Central memory CD8-positive, alpha-beta T cell (primary cell): ENCODE measurements at regions not wholly inside any gene's neighbourhood (a gene's known extent, or its start where the extent isn't known, plus 50 kb on each side); places are given as distances from the start of the nearest gene placed in this dataset.

Experiments used
- ATAC-seq: fragments of 150-1000 bp; cut with Tn5 transposase; replicated peaks from 2 replicates; pipeline ENCODE4 v1.10.0; 2022; ENCODE audit warnings: mild to moderate bottlenecking, moderate FRiP score, moderate number of reproducible peaks; ENCODE audit not compliant: poor library complexity, severe bottlenecking; ENCODE audit errors: extremely low read depth
- DNase-seq, 2 donors: peaks; one replicate each; pipeline ENCODE4 v3.0.0; 2021; ENCODE audit warnings: low spot score in 2 of 2
- H3K27ac Mint-ChIP-seq: one replicate; pipeline ENCODE4 v1.8.0; 2022; ENCODE audit warnings: low read depth, mild to moderate bottlenecking, moderate library complexity, mixed read lengths
- H3K27me3 Mint-ChIP-seq: one replicate; pipeline ENCODE4 v1.8.0; 2022; ENCODE audit warnings: mixed read lengths
- H3K36me3 Mint-ChIP-seq: one replicate; pipeline ENCODE4 v1.8.0; 2022; ENCODE audit warnings: mild to moderate bottlenecking, moderate library complexity, mixed read lengths; ENCODE audit not compliant: insufficient read depth
- H3K4me1 Mint-ChIP-seq: one replicate; pipeline ENCODE4 v1.8.0; 2022; ENCODE audit warnings: mixed read lengths
- H3K4me3 Mint-ChIP-seq: one replicate; pipeline ENCODE4 v1.8.0; 2022; ENCODE audit warnings: mild to moderate bottlenecking, moderate library complexity, mixed read lengths
- H3K9me3 Mint-ChIP-seq: one replicate; pipeline ENCODE4 v1.8.0; 2022; ENCODE audit warnings: mixed read lengths

DNA sequence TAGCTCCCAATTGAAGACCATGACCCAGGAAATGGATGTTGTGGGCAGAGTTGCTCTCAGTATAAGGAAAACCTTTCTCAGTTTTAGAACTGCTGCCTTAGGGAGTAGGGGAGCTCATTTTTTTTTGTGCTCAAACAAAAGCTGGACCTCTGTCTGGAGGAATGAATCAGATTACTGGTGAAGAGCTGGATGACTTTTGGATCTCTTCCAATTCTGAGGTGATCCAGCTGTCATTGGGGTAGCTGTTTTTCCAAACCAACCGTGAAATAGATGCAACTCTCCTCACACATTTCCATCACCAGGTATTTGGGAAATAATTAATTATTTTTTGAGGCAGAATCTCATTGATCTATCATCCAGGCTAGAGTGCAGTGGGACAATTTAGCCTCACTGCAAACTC, 251.3 kb upstream of the PLET1 start:
- Mint-ChIP-seq H3K27me3 (peaks cover 46% of the 10 kb centered on the region), H3K36me3 (no peaks in the 10 kb centered on the region), H3K4me1 (no peaks in the 10 kb centered on the region), H3K27ac (no peak overlapping the region), H3K9me3 (no peaks in the 10 kb centered on the region), H3K4me3 (no peak overlapping the region)
- ATAC-seq: no peak
- DNase-seq: no peak

DNA sequence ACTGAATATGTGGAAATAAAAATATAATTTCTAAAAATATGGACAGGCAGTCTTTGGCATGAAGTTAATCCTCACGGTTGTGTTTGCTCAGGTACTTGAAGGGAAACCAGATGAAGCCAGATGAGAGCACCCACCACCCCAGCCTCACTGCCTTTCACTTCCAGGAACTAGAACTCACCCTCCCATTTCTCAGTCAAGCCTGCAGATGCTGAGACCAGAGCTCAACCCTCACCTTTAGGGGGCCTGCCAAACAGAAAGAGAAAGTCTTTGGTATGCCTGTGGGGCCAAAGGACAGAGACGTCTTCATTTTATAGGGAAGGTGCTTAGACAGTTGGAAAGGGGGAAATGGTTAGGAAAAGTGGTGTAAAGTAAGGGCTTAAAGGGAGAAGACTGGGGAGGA, 252.8 kb upstream of the PLET1 start:
- no peak for ATAC-seq
- Mint-ChIP-seq H3K4me1 (no peaks in the 10 kb centered on the region), H3K9me3 (no peaks in the 10 kb centered on the region), H3K27ac (no peak overlapping the region), H3K4me3 (no peak overlapping the region), H3K36me3 (no peaks in the 10 kb centered on the region), H3K27me3 (peaks cover 30% of the 10 kb centered on the region)
- DNase-seq: no peak

DNA sequence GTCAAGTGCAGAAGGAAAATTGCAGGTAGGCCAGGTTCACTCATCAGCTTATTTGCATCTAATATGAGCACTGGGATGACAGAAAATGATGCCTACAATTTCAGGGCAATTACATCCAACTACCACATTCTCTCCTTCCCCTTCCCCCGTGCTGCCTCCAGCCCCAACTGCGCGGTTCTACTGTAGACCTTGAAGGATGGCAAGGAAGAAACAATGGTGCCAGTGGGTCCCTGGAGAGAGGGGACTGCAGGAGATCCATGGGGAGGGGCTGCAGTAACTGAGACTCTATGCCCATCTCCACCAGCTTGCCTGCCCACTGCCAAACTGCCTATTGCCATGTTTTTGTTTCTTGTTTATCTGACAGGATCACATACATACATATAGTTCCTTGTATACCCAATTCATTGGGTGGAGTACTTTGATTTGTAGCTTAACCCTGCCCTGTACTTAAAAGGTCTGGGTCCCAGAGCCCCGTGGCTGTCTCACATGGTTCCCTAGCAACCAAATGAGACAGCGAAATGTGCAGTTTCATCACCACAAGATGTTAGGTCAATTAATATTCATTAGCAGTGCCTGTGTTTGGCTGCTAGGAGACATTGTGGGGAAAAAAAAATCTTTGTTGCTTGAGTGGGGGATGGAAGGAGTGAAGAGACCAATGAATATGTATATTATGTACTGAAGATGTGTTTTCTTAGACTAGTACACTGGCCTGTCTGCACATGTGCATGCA, 253.5 kb upstream of the PLET1 start:
- DNase-seq (no peak), ATAC-seq (no peak)
- Mint-ChIP-seq H3K36me3 (no peaks in the 10 kb centered on the region), H3K9me3 (no peaks in the 10 kb centered on the region), H3K27ac (no peak overlapping the region), H3K4me3 (no peak overlapping the region), H3K4me1 (no peaks in the 10 kb centered on the region), H3K27me3 (peaks cover 31% of the 10 kb centered on the region)

DNA sequence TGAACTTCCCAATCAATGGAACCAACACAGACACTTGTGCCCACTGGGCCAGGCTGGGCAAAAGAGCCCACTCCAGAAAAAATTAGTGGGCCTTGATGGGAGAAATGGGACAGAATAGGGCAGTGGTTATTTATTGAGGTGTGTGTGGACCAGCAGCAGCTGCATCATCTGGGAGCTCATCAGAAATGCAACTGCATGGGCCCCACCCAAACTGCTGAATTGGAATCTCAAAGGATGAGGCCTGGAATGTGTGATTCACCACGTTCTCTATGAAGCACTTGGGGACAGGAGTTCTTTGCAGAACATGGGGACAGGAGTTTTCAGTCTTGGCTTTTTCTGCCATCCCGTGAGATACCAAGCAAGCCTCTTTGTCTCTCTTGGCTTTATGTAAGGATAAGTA, 255.6 kb upstream of the PLET1 start:
- Mint-ChIP-seq H3K4me3 (no peak overlapping the region), H3K4me1 (no peaks in the 10 kb centered on the region), H3K36me3 (no peaks in the 10 kb centered on the region), H3K9me3 (no peaks in the 10 kb centered on the region), H3K27me3 (peaks cover 39% of the 10 kb centered on the region), H3K27ac (no peak overlapping the region)
- DNase-seq (no peak), ATAC-seq (no peak)

DNA sequence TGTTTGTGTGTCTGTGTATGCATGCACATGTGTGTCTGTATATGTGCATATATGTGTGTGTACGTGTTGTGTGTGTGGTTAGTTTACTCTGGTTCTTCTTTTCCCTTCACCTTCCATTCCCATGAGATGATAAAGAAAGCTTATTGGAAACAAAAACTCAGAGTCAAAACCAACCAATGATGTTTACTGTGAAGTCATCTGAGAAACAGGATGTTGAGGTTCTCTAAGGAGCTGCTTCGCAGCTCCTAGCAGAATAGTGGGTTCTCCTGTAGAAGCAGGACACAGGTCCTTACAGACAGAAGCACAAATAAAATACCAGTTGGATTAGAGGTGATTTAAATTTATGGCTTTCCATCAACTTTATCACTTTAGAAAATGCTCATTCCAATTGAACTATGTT, 256.1 kb upstream of the PLET1 start:
- H3K36me3 Mint-ChIP-seq: no peaks in the 10 kb centered on the region
- no peak overlapping the region for H3K4me3 Mint-ChIP-seq
- H3K4me1 Mint-ChIP-seq: no peaks in the 10 kb centered on the region
- no peak for ATAC-seq
- H3K9me3 Mint-ChIP-seq: no peaks in the 10 kb centered on the region
- H3K27me3 Mint-ChIP-seq: peaks cover 44% of the 10 kb centered on the region
- DNase-seq: no peak
- no peak overlapping the region for H3K27ac Mint-ChIP-seq

DNA sequence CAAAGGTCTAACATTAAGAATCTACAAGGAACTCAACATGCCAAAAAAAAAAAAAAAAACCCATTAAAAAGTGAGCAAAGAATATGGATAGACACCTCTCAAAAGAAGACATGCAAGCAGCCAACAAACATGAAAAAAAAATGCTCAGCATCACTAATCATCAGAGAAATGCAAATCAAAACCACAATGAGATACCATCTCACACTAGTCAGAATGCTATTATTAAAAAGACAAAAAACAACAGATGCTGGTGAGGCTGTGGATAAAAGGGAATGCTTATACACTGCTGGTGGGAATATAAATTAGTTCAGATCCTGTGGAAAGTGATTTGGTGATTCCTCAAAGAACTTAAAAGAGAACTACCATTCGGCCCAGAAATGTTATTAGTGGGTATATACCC, 257.7 kb upstream of the PLET1 start:
- DNase-seq (no peak), ATAC-seq (no peak)
- Mint-ChIP-seq H3K9me3 (no peaks in the 10 kb centered on the region), H3K27ac (no peak overlapping the region), H3K4me3 (no peak overlapping the region), H3K27me3 (peaks cover 32% of the 10 kb centered on the region), H3K4me1 (no peaks in the 10 kb centered on the region), H3K36me3 (no peaks in the 10 kb centered on the region)

DNA sequence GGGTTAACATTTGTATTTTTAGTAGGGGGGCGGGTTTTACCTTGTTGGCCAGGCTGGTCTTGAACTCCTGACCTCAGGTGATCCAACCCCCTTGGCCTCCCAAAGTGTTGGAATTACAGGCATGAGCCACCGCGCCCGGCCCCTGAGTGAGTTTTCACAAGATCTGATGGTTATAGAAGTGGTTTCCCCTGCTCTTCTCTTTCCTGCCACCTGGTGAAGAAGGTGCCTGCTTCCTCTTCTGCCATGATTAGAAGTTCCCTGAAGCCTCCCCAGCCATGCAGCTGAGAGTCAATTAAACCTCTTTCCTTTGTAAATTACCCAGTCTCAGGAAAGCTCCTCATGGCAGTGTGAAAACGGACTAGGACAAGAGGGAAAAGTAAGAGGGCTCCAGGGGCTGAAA, 259.1 kb upstream of the PLET1 start:
- Mint-ChIP-seq H3K9me3 (no peaks in the 10 kb centered on the region), H3K27me3 (peaks cover 38% of the 10 kb centered on the region), H3K36me3 (no peaks in the 10 kb centered on the region), H3K4me1 (no peaks in the 10 kb centered on the region), H3K4me3 (no peak overlapping the region), H3K27ac (no peak overlapping the region)
- ATAC-seq: no peak
- no peak for DNase-seq

DNA sequence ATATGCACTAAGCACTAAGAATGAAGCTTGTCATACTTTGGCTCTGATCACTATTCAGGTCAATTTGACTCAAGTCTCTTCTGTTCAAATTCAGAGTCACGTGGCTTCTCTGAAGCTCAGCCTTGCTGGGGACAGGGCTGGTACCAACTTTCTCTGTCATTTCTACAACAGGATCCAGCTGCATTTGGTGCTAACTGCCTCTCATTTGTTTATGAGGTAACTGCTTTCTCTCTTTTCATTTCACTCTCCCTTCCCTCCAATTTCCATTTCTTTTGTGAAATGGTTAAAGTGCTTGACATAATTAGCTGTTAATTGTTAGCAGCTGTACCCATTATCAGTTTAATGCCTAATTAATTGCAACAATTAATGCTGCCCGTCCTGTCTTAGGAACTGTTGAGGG, 259.7 kb upstream of the PLET1 start:
- no peaks in the 10 kb centered on the region for H3K36me3 Mint-ChIP-seq
- no peak overlapping the region for H3K4me3 Mint-ChIP-seq
- peaks cover 41% of the 10 kb centered on the region for H3K27me3 Mint-ChIP-seq
- ATAC-seq: no peak
- no peaks in the 10 kb centered on the region for H3K9me3 Mint-ChIP-seq
- no peaks in the 10 kb centered on the region for H3K4me1 Mint-ChIP-seq
- DNase-seq: no peak
- H3K27ac Mint-ChIP-seq: no peak overlapping the region

DNA sequence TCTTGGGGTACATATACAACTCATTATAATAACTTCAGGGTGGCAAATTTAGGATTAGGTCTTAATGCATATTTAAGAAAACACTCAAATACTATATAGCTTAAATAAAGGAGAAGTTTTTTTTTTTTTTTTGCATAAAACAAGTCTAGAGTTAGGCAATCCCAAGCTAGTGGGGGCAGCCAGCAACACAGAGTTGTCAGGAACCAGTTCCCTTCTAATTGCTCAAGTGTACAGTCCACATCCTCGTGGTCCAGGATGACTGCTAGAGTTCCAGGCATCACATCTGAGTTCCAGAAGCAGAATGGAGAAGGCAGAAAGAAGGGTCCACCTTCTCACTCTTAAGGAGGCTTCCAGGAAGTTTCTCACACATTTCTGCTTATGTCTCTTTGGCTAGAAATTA, 261.9 kb upstream of the PLET1 start:
- no peak for ATAC-seq
- no peak overlapping the region for H3K27ac Mint-ChIP-seq
- no peak for DNase-seq
- H3K27me3 Mint-ChIP-seq: peaks cover 63% of the 10 kb centered on the region
- no peaks in the 10 kb centered on the region for H3K4me1 Mint-ChIP-seq
- no peaks in the 10 kb centered on the region for H3K36me3 Mint-ChIP-seq
- no peaks in the 10 kb centered on the region for H3K9me3 Mint-ChIP-seq
- H3K4me3 Mint-ChIP-seq: no peak overlapping the region

DNA sequence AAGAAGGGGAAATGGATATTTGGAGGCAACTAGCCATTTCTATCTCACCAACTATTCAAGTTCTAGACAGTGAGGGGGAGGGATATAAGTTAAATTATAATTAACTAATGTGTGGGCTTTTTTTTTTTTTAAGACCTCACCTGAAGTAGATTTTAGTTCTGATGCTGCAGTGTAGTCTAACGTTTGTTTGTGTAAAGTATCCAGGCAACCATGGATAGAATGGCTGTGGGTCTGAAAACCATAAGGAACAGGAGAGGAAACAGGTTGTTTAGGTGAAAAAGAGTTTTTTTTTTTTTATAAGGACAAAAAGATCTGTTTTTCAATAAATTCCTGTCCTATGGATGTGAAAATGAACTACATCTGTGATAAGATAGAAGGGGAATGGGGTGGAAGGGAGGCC, 262.4 kb upstream of the PLET1 start:
- H3K4me3 Mint-ChIP-seq: no peak overlapping the region

DNA sequence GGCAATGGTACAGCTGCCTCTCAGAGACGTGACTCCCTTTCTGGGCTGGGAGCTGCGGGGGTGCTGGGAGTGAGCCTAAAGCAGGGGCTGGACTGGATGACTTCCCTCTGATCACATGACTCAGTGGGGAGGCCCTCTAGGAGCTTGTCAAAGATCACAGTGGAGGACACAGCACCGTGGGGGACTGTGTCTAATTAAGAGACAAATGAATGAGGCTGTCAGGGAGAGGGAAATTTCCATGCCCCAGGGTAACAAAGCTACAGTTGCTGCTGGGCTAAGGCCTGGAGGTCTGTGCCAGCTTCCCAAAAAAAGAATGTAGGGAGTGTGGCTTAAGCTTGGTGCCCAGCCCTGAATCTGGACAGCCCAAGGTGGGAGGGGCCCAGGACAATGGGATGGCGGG, 262.8 kb upstream of the PLET1 start:
- no peaks in the 10 kb centered on the region for H3K36me3 Mint-ChIP-seq
- H3K4me3 Mint-ChIP-seq: no peak overlapping the region

More for the DNA sequence above, 262.4 kb upstream of the PLET1 start:
- Mint-ChIP-seq H3K27me3 (peaks cover 68% of the 10 kb centered on the region), H3K4me1 (no peaks in the 10 kb centered on the region), H3K36me3 (no peaks in the 10 kb centered on the region), H3K27ac (no peak overlapping the region), H3K9me3 (no peaks in the 10 kb centered on the region)
- ATAC-seq (no peak), DNase-seq (no peak)

DNA sequence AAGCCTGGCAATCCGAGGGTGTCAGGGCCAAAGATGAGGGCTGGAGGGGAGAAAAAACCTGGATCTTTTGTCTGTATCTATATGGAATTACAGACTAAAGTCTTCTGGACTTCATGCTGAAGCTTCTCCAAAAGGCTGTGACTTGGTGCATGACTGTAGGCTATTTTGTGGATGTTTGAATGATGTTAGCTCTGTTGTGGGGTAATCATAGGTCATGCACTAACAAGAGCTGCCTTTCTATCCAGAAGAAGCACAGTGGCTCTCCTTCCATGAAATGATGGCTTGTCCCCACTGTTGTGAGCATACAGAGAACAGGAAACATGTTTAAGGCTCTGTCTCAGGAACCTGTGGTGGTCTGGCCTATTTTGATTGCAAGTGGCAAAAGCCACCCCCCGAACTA, 263.3 kb upstream of the PLET1 start:
- no peaks in the 10 kb centered on the region for H3K36me3 Mint-ChIP-seq
- H3K27me3 Mint-ChIP-seq: peaks cover 74% of the 10 kb centered on the region
- ATAC-seq: no peak
- no peaks in the 10 kb centered on the region for H3K9me3 Mint-ChIP-seq
- no peak overlapping the region for H3K27ac Mint-ChIP-seq
- no peak overlapping the region for H3K4me3 Mint-ChIP-seq
- H3K4me1 Mint-ChIP-seq: no peaks in the 10 kb centered on the region
- DNase-seq: no peak

More for the DNA sequence above, 262.8 kb upstream of the PLET1 start:
- Mint-ChIP-seq H3K9me3 (no peaks in the 10 kb centered on the region), H3K27ac (no peak overlapping the region), H3K27me3 (peaks cover 71% of the 10 kb centered on the region), H3K4me1 (no peaks in the 10 kb centered on the region)
- DNase-seq: no peak
- no peak for ATAC-seq

DNA sequence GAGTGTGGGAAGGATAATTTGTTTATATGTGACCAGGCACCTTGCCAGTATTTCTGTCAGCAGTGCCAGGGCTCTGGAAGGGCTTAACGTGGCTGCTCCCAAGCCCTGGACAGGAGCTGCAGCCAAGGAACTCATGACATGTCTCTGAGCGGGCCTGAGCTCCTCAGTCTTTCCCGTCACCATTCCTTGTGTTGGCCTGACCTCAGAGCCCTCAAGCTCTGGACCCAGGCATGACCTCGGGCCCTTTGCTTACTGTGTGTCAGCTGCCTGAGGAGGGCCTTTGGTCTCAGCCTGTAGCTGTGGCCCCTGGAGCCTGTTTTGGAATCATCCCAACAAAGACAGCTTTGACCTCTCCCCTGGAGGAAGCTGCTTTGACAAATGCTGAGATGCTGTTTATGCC, 264.1 kb upstream of the PLET1 start:
- H3K9me3 Mint-ChIP-seq: no peaks in the 10 kb centered on the region
- H3K4me1 Mint-ChIP-seq: no peaks in the 10 kb centered on the region
- H3K27me3 Mint-ChIP-seq: peaks cover 73% of the 10 kb centered on the region
- H3K27ac Mint-ChIP-seq: no peak overlapping the region
- no peak overlapping the region for H3K4me3 Mint-ChIP-seq
- no peak for DNase-seq
- no peak for ATAC-seq
- H3K36me3 Mint-ChIP-seq: no peaks in the 10 kb centered on the region
